GM19239 (cell line): ENCODE measurements at regions not wholly inside any gene's neighbourhood (a gene's known extent, or its start where the extent isn't known, plus 50 kb on each side); places are given as distances from the start of the nearest gene placed in this dataset.

ENCODE experiments used
- DNase-seq: peaks from one replicate; pipeline ENCODE4 v3.0.0; 2011; ENCODE audit warnings: low spot score; ENCODE audit not compliant: insufficient read length
- FAIRE-seq: peaks from 2 replicates; lab custom pipeline; 2011; peaks lifted over from hg19 to GRCh38; lab: Jason Lieb, UNC

DNA sequence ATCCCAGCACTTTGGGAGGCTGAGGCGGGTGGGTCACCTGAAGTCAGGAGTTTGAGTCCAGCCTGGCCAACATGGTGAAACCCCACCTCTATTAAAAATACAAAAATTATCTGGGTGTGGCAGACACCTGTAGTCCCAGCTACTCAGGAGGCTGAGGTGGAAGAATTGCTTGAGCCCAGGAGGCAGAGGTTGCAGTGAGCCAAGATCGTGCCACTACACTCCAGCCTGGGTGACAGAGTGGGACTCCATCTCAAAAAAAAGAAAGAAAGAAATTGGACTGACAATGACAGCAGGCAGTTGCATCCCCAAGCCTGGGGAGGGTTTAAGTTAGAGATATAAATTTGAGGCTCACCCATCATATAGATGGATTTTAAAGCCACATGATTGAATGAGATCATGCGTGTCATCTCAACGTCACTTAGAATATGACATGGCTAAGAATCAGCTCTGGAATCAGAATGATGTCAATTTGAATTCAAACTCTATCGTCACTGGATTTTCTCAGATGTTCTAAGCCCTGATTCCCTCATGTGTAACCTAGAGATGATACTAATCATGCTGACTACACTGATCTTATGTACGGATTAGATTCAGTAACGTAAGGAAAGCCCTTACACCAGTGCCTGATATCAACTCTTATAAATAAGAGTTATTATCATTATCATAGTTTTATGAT lies 534.0 kb upstream of the JARID2 start:
- no peak for FAIRE-seq
- DNase-seq, result no peak

DNA sequence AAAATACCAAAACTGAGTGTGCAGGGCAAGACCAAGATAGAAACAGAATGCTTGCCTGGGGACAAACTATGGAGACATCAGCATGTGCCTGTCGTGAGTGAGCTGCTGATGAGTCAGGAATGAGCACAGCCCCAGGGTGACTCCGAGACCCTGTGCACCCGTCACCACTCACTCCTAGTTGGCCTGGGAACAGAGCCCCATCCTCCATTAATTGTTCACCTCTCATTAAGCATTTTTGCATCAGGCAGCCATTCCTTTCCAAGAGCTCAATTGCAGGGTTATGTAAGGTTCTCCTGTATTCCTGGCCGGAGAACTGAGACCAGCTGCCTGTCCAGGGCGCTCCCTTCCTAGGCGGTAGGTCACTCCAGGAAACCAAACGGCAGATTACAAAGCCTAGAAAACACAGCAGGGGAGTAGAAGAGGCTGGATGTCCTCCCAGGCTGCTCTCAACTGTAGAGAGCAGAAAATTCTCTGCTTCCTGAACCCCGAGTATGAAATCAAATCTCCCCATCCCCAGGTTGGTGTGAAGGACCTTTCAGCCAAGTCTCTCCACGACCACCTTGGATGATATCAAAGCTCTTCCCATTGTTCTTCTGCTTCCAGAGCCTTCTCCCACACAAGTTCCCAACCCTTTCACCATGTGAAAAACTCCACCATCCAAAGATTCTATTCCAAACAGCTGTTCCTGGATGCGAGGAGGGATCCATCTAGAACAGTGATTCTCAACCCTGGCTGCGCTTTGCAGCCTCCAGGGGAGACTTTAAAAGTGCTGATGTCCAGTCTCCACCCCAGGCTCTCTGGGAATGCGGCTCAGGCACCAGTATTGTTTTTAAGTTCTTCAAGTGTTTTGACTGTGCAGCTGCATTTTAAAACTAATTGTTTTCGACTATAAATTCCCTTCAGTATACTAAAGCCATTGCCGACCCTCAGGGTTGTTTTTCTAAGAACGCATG lies 532.6 kb upstream of the JARID2 start:
- no peak for DNase-seq
- no peak for FAIRE-seq

DNA sequence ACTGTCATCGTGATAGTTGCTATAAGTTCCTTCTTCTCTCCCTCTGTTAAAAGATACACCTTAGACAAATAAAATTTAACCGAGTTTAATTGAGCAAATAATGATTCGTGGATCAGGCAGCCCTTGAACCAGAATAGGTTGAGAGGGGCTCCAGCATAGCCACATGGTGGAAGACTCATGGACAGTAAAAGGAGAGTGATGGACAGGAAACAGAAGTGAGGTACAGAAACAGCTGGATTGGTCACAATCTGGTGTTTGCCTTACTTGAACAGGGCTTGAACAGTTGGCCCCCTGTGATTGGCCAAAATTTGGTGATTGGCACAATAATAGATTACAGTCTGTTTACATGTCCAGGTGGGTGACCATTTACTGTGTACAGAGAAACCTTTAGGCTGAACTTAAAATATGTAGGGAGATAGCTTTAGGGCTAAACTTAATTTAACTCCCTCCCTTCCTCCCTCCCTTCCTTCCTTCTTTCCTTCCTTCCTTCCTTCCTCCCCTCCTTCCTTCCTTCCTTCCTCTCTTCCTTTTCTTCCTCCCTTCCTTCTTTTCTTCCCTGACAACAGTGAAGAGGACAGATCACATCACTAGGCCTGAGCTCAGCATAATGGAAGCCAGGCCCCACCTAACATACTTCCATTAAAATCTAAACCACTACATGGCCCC lies 531.8 kb upstream of the JARID2 start:
- DNase-seq, result no peak
- FAIRE-seq, result no peak

DNA sequence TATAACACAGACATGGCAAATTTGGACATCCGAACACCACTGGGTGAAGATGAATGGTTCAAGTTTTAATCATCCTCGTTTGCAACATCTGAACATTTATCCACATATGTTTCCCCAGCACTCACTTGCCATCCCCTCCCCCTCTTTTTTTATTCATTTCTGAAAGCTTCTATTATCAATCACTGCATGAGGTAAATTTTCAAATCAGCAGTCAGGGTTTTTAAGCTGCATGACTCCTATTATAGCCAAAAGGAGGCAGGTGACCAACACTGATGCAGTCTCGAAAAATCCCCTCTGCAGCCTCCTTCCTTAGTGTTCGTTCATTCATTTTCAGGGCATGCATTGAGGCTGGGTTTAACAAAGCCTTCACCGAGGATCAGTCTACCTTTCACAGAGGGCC lies 530.8 kb upstream of the JARID2 start:
- FAIRE-seq (no peak), DNase-seq (no peak)

DNA sequence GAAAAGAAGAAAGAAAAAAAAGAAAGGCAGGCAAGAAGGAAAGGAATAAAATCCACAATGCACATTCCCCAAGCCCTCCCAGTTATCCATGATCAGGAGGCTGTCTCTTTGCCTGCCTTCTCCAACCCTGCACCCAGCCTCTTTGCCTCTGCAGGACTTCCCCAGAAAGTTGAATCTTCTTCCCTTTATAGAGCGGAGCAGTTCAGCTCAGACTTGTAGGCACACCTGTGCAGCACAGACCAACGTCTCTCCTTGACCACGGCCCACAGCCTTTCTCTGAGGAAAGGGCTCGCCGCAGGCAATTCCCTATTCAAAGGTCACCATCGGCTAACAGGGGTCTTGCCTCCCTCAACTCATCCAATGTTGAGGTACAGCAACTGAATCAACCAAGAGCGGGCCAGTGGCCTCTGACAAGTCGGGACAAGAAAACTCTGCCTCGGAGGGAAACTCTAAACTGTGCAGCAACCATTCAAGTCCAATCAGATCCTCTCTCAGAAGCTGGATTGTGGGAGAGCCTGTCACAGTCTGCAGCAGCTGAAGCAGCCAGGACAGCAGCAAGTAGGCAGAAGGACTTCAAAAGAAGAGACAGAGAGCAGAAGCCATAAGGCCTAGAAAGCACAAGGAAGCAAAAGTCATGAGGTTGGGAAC lies 529.2 kb upstream of the JARID2 start:
- FAIRE-seq, result no peak

DNA sequence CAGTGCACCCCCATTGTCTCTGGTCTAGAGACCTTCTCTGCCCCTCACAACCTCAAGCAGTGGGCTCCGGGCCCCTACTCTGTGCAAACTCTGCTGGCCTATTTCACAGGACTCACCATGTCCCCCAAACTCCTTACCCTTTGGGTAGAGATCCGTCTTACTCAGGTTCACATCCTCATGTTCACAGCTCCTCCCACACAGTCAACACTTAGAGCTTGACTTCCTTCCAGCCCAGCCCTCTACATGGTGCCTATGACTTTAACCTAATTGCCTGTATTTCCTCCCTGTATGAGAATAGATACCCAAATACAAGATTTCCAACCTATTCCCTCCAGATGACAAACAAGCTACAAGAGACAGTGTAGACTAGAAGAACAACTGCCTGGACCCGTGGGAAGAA lies 528.6 kb upstream of the JARID2 start:
- FAIRE-seq, result no peak

More for the DNA sequence above, 529.2 kb upstream of the JARID2 start:
- DNase-seq, result no peak

DNA sequence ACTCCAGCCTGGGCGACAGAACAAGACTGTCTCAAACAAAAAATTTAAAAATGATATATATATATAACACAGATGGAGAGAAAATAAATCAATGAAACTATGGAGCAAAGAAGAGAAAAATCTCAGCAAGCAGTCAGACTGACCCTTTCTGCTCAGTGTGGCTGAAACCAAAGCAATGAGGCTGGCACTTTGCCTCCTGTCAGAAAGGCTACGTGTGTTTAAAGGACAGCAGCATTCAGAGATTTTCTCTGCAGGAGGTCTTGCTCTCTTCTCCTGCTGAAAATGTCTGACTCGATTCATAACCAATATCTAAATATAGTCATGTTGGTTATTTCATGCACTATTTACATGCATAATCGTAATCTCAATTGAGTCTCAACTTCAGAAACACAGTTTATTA lies 527.0 kb upstream of the JARID2 start:
- no peak for DNase-seq
- no peak for FAIRE-seq

More for the DNA sequence above, 528.6 kb upstream of the JARID2 start:
- no peak for DNase-seq

DNA sequence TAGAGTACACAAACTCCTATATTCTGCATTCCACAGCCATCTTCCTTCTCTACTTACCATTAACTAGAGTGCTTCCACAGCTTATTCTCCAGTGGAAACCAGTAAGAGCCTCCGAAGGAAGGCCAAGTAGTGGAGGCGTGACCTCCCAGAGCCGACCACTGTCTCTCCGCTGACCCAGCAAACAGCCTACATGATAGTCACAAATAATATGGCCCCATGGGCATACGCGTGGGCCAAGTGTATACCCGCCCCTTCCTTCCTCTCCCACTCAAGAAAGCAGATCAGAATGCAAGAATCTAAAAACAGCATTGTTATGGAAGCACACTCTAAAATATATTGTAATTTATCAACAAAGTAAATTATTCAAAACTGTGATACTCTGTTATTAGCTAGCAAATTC lies 526.6 kb upstream of the JARID2 start:
- FAIRE-seq, result no peak
- DNase-seq, result no peak

DNA sequence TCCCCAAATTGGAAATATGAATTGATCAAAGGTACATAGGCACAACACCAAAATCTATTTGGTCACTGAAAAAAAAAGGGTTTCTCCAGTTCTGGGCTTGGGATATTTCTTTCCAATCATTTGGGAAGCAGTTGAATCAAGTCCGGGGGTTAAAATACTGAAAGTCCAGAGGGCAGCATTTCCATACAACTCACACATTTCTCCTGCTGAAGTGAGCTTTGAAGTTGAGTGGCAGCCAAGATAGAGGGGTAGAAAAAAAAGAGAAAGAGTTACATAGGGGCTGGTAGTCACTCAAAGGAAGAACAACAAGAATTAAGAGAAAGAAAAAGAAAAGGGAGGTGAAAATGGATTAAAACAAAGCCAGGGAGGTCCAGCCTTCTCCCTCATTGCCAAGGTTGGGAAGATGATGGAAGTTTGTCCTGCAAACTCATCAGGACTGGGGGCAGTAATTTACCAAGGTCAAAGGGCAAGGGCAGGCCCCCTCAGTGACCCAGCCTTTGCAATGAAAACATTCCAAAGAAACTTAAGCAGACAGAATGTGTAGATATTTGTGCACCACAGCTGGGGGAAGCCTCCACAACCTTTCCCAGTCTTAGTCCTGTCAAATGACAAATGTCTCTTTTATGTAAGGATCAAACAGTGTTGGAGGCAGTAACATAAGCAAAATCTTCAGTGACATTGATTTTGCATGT lies 525.3 kb upstream of the JARID2 start:
- FAIRE-seq (no peak), DNase-seq (no peak)

DNA sequence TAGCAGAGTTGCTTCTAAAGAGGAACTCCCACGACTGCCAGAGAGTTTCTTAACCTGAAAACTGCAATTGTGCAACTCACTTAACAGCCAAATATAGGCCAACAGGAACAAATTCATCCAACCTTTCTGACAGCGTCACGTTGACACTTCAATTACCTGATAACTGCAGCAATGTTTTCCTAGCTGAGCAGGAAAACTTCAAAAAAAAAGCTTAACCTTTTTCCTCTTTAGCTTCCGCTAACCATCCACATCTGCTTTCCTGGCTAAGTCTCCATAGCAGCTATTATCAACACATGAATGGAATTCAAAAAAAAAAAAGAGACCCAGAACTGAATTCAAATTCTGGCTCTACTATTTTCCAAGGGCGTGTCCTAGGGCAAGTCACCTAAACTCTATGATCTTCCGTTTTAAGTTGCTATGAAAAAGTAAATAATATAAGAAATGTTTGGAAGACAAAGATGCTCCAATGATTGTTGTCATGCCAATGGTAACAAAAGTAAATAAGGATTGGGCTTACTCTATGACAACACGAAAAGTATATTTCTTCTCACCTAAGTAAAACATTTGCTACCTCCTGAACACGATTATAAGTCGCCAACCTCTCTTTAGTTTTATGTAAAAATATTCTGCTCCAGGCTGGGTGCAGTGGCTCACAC lies 524.6 kb upstream of the JARID2 start:
- FAIRE-seq (no peak), DNase-seq (no peak)

DNA sequence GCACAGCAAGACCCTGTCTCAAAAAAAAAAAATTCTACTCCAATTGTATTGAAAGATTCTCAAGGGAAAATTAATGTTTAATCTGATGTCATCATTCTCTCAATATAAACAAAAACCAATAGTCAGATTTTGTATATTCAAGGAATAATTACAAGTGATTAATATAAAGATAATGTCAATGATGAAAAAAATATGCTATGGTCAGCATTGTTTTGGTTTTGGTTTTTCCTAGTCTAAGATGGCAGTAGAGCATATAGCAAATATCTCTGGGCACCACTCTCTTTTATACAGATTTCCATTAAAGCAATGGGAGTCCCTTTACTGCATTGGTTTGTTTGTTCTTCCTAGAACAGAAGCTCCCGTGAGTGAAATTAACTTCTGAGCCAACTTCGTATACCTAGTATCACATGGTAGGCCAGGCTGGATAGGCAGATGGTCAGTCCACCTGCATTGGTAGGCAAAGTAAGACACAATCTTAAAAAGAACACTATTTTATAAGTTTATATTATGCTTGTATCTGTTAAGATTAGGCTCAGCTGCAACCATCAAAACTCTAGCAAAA lies 523.8 kb upstream of the JARID2 start:
- DNase-seq, result no peak
- FAIRE-seq, result no peak

DNA sequence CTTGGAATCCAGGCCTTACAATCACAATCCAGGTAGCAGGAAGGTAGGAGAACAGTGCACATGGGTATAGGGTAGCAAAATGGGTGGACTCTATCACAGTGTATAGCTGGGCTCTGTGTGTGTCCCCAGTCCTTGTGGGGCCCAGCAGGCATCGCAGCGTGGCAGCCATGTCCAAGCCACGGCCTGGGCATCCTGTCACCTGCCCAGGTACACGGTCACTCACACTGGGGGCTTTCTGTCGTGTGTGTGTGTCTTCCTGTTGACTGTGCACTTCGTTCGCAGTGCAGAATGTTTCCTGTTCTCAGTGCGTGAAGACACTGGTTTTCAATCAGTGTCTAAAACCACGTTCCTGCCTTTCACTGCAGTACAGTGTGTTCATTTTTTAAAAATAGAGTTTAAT lies 523.2 kb upstream of the JARID2 start:
- no peak for FAIRE-seq
- DNase-seq, result no peak

DNA sequence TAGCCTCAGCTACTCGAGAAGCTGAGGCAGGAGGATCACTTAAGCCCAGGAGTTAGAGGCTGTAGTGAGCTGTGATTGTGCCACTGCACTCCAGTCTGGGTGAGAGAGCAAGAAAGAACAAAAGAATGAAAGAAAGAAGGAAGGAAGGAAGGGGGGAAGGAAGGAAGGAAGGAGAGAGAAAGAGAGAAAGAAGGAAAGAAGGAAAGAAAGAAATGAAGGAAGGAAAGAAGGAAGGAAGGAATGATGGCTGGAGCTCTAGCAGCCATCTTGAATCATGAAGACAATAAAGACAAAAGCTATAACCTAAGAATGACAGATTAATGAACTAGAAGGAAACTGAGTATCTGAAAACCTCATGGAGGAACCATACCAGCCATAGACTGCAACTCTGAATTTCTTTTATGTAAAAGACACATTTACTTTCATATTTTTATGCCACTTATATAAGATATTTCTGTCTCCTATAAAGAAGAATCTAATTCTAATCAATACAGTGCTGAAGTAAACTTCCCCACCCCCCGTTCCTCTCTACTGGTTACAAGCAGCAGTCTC lies 522.3 kb upstream of the JARID2 start:
- FAIRE-seq (no peak), DNase-seq (no peak)

DNA sequence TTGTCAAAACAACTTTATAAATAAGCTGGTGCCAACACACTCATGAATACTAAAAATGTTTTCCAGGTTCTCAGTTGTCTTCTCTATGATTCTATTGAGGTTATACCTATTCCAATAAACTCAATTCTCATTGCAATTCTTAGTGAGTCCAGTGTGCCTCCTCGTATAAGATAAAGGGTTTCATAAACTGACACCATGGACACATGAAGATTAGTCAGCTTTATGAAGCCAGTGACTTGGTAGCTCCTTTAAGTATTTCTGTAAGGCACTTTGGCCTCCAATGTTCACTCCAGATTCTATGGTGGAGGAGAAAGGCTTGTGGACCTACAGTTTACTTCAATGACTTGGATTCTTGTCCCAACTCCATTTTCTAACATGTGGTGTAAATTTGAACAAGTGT lies 521.3 kb upstream of the JARID2 start:
- no peak for DNase-seq
- FAIRE-seq, result no peak

DNA sequence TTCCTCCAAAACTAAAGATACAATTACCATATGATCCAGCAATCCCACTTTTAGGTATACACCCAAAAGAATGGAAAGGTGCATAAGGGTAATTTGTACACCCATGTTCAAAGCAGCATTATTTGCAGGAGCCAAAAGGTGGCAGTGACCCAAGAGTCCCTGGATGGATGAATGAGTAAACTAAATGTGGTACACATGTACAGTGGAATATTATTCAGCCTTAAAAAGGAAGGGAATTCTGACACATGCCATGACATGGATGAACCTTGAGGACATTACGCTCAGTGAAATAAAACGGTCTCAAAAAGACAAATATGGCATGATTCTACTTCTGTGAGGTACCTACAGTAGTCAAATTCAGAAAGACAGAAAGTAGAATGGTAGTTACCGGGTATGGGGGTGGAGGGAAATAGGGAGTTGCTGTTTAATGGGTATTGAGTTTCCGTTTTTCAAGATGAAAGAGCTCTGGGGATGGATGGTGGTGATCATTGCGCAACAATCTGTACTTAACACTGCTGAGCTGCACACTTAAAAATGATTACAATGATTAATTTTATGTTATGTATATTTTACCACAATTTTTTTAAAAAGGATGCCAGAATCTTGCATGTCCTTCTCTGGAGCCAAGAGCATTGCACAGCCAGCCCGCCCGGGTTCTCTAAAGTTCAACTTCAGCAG lies 518.9 kb upstream of the JARID2 start:
- DNase-seq (no peak), FAIRE-seq (no peak)

DNA sequence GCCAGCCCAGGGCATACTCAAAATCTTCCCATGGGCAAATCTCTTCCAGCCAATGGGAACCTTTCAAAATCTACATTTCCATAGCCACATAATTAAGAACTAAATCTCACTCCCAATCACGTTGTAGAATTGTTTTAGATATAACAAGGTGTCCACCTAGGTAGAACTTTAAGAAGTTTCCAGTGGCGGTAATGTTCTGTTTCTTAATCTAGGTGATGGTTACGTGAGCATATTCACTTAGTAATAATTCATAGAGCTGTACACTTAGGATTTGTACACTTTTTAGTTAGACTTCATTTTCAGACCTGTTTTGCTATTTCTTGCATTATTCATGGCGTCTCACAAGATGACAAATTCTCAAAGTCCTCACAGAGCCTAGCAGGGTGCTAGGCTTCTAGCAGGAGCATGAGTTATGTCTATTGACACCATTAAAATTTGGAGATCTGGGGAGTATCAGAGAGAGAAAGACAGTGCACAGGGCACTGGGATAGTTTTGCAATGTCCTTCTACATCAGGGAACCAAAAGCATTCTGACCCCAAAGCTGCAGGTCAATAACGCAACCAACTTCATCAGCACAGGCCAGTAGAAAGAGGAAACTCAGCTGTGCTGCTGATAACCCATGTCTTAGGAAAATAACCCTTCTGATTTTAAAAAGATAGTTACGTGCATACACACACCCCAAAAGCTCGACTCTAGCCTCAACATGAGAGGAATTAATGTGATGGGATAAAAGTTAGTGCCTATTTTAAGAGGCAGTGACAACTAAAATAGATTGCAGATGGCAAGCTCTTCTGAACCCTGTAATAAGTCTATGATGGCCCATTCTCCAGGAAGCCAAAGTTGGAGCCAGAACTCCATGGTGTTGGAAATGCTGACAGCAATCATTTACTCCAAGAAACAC lies 518.1 kb upstream of the JARID2 start:
- FAIRE-seq (no peak), DNase-seq (no peak)

DNA sequence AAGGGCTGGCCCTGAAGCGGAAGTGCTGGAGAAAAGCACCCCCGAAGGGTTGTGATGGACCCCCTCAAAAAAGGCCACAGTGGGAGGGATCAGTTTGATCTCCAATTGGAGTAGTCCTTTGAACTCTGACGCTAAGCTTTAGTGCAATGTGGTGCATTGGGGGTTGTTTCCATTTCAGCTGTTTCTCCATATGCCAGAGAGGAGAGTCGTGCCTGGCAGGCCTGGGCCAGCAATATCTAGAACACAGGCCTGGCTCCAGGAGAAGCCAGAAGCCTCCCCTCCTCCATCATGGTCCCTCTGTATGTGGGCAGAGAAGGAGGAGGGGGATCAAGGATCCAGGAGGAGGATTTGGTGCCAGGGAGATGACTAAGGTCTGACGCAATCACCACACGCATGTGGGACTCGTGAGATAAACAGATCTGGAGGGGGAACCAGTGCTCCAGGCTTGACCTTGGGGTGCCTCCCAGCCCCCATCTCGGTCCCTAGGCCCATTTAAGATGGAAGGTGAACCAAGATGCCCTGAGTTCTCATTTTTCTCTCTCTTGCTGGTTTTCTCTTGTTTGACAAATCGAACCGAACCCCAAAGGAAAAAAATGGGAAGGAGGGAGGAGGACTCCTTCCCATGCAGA lies 517.4 kb upstream of the JARID2 start:
- DNase-seq, result no peak

More for the DNA sequence above, 517.4 kb upstream of the JARID2 start:
- FAIRE-seq, result no peak
